Activated naive CD4-positive, alpha-beta T cell treated with anti-CD3 and anti-CD28 coated beads, Interleukin-2, amount 50 U/mL, for 24 hours (primary cell): ENCODE measurements at regions not wholly inside any gene's neighbourhood (a gene's known extent, or its start where the extent isn't known, plus 50 kb on each side); places are given as distances from the start of the nearest gene placed in this dataset.

Experiments used
- H3K27ac Mint-ChIP-seq: one replicate; pipeline ENCODE4 v1.8.0; 2021; ENCODE audit warnings: mild to moderate bottlenecking, mixed read lengths
- H3K27me3 Mint-ChIP-seq: one replicate; pipeline ENCODE4 v1.8.0; 2021; ENCODE audit warnings: mixed read lengths
- H3K36me3 Mint-ChIP-seq: one replicate; pipeline ENCODE4 v1.8.0; 2021; ENCODE audit warnings: mixed read lengths
- H3K4me1 Mint-ChIP-seq: one replicate; pipeline ENCODE4 v1.8.0; 2021; ENCODE audit warnings: mixed read lengths
- H3K4me3 Mint-ChIP-seq: one replicate; pipeline ENCODE4 v1.8.0; 2021; ENCODE audit warnings: mild to moderate bottlenecking, mixed read lengths
- H3K9me3 Mint-ChIP-seq: one replicate; pipeline ENCODE4 v1.8.0; 2021; ENCODE audit warnings: mixed read lengths

GRCh38 chr16:82323171-82323570 lies 153.1 kb upstream of the MPHOSPH6 start:
- H3K9me3 Mint-ChIP-seq, result peaks cover 15% of the 10 kb centered on the region

GRCh38 chr16:82322177-82322576 lies 152.2 kb upstream of the MPHOSPH6 start:
- no peak overlapping the region for H3K4me3 Mint-ChIP-seq
- H3K27ac Mint-ChIP-seq, result no peak overlapping the region
- no peaks in the 10 kb centered on the region for H3K36me3 Mint-ChIP-seq
- peaks cover 15% of the 10 kb centered on the region for H3K9me3 Mint-ChIP-seq
- no peaks in the 10 kb centered on the region for H3K4me1 Mint-ChIP-seq
- H3K27me3 Mint-ChIP-seq, result peaks cover 4% of the 10 kb centered on the region

More at GRCh38 chr16:82323171-82323570, 153.1 kb upstream of the MPHOSPH6 start:
- peaks cover 4% of the 10 kb centered on the region for H3K27me3 Mint-ChIP-seq
- no peaks in the 10 kb centered on the region for H3K36me3 Mint-ChIP-seq
- no peak overlapping the region for H3K27ac Mint-ChIP-seq
- no peak overlapping the region for H3K4me3 Mint-ChIP-seq
- H3K4me1 Mint-ChIP-seq, result no peaks in the 10 kb centered on the region

GRCh38 chr16:82319038-82319437 lies 149.0 kb upstream of the MPHOSPH6 start:
- Mint-ChIP-seq H3K4me1 (no peaks in the 10 kb centered on the region), H3K36me3 (no peaks in the 10 kb centered on the region), H3K27me3 (peaks cover 4% of the 10 kb centered on the region), H3K27ac (no peak overlapping the region), H3K9me3 (peaks cover 10% of the 10 kb centered on the region), H3K4me3 (no peak overlapping the region)

- Mint-ChIP-seq H3K27ac (no peak overlapping the region), H3K4me3 (no peak overlapping the region), H3K36me3 (no peaks in the 10 kb centered on the region), H3K27me3 (peaks cover 5% of the 10 kb centered on the region), H3K4me1 (no peaks in the 10 kb centered on the region), H3K9me3 (peaks cover 7% of the 10 kb centered on the region)
Measured at GRCh38 chr16:82317411-82318167, 147.6 kb upstream of the MPHOSPH6 start.

GRCh38 chr16:82313754-82314153 lies 143.7 kb upstream of the MPHOSPH6 start:
- Mint-ChIP-seq H3K9me3 (no peaks in the 10 kb centered on the region), H3K4me3 (no peak overlapping the region), H3K4me1 (no peaks in the 10 kb centered on the region), H3K36me3 (no peaks in the 10 kb centered on the region), H3K27me3 (peaks cover 5% of the 10 kb centered on the region), H3K27ac (no peak overlapping the region)

GRCh38 chr16:82311528-82311927 lies 141.5 kb upstream of the MPHOSPH6 start:
- H3K9me3 Mint-ChIP-seq, result no peaks in the 10 kb centered on the region
- H3K27me3 Mint-ChIP-seq, result peaks cover 5% of the 10 kb centered on the region
- no peaks in the 10 kb centered on the region for H3K4me1 Mint-ChIP-seq
- H3K27ac Mint-ChIP-seq, result no peak overlapping the region
- H3K4me3 Mint-ChIP-seq, result no peak overlapping the region
- H3K36me3 Mint-ChIP-seq, result no peaks in the 10 kb centered on the region

- Mint-ChIP-seq H3K27ac (no peak overlapping the region), H3K4me1 (no peaks in the 10 kb centered on the region), H3K36me3 (no peaks in the 10 kb centered on the region), H3K27me3 (no peaks in the 10 kb centered on the region), H3K4me3 (no peak overlapping the region), H3K9me3 (no peaks in the 10 kb centered on the region)
Measured at GRCh38 chr16:82302042-82302727, 132.2 kb upstream of the MPHOSPH6 start.

- H3K9me3 Mint-ChIP-seq, result no peaks in the 10 kb centered on the region
- H3K27me3 Mint-ChIP-seq, result no peaks in the 10 kb centered on the region
- H3K4me3 Mint-ChIP-seq, result no peak overlapping the region
- H3K27ac Mint-ChIP-seq, result no peak overlapping the region
- no peaks in the 10 kb centered on the region for H3K36me3 Mint-ChIP-seq
- no peaks in the 10 kb centered on the region for H3K4me1 Mint-ChIP-seq
Measured at GRCh38 chr16:82301146-82301755, 131.2 kb upstream of the MPHOSPH6 start.

GRCh38 chr16:82300374-82300951 lies 130.4 kb upstream of the MPHOSPH6 start:
- Mint-ChIP-seq H3K4me1 (no peaks in the 10 kb centered on the region), H3K27me3 (no peaks in the 10 kb centered on the region), H3K4me3 (no peak overlapping the region), H3K27ac (no peak overlapping the region), H3K9me3 (no peaks in the 10 kb centered on the region), H3K36me3 (no peaks in the 10 kb centered on the region)

GRCh38 chr16:82298472-82298871 lies 128.4 kb upstream of the MPHOSPH6 start:
- H3K4me3 Mint-ChIP-seq, result no peak overlapping the region
- peaks cover 1% of the 10 kb centered on the region for H3K27me3 Mint-ChIP-seq
- no peaks in the 10 kb centered on the region for H3K4me1 Mint-ChIP-seq
- no peaks in the 10 kb centered on the region for H3K36me3 Mint-ChIP-seq
- H3K9me3 Mint-ChIP-seq, result no peaks in the 10 kb centered on the region
- H3K27ac Mint-ChIP-seq, result no peak overlapping the region

- Mint-ChIP-seq H3K27ac (no peak overlapping the region), H3K36me3 (no peaks in the 10 kb centered on the region), H3K27me3 (peaks cover 3% of the 10 kb centered on the region), H3K4me3 (no peak overlapping the region), H3K4me1 (no peaks in the 10 kb centered on the region), H3K9me3 (no peaks in the 10 kb centered on the region)
Measured at GRCh38 chr16:82295290-82296201, 125.5 kb upstream of the MPHOSPH6 start.

- no peak overlapping the region for H3K4me3 Mint-ChIP-seq
Measured at GRCh38 chr16:82293671-82294070, 123.6 kb upstream of the MPHOSPH6 start.

GRCh38 chr16:82287937-82288336 lies 117.9 kb upstream of the MPHOSPH6 start:
- Mint-ChIP-seq H3K27me3 (peaks cover 2% of the 10 kb centered on the region), H3K27ac (no peak overlapping the region)

More at GRCh38 chr16:82293671-82294070, 123.6 kb upstream of the MPHOSPH6 start:
- Mint-ChIP-seq H3K9me3 (no peaks in the 10 kb centered on the region), H3K36me3 (no peaks in the 10 kb centered on the region), H3K4me1 (no peaks in the 10 kb centered on the region), H3K27me3 (peaks cover 3% of the 10 kb centered on the region), H3K27ac (no peak overlapping the region)

GRCh38 chr16:82282662-82283061 lies 112.6 kb upstream of the MPHOSPH6 start:
- Mint-ChIP-seq H3K9me3 (no peaks in the 10 kb centered on the region), H3K36me3 (no peaks in the 10 kb centered on the region), H3K4me1 (no peaks in the 10 kb centered on the region), H3K27me3 (no peaks in the 10 kb centered on the region), H3K27ac (no peak overlapping the region), H3K4me3 (no peak overlapping the region)

More at GRCh38 chr16:82287937-82288336, 117.9 kb upstream of the MPHOSPH6 start:
- Mint-ChIP-seq H3K9me3 (no peaks in the 10 kb centered on the region), H3K4me3 (no peak overlapping the region), H3K36me3 (no peaks in the 10 kb centered on the region), H3K4me1 (no peaks in the 10 kb centered on the region)

- H3K4me1 Mint-ChIP-seq, result no peaks in the 10 kb centered on the region
- H3K36me3 Mint-ChIP-seq, result no peaks in the 10 kb centered on the region
- peaks cover 2% of the 10 kb centered on the region for H3K27me3 Mint-ChIP-seq
- no peak overlapping the region for H3K4me3 Mint-ChIP-seq
- H3K27ac Mint-ChIP-seq, result no peak overlapping the region
- H3K9me3 Mint-ChIP-seq, result no peaks in the 10 kb centered on the region
Measured at GRCh38 chr16:82281544-82281943, 111.5 kb upstream of the MPHOSPH6 start.
